Esophagus squamous epithelium (tissue), 4 donors: ENCODE measurements at regions not wholly inside any gene's neighbourhood (a gene's known extent, or its start where the extent isn't known, plus 50 kb on each side); places are given as distances from the start of the nearest gene placed in this dataset.

Source experiments
- POLR2A ChIP-seq, 4 donors: fragments of 450-650 bp; IDR thresholded peaks; one replicate each; pipeline ENCODE4 v1.6.1; 2017; ENCODE audit warnings: antibody characterized with exemption in 4 of 4, mild to moderate bottlenecking in 4 of 4, moderate library complexity in 3 of 4
- TF ChIP-seq, protein P1 (sequence below), 6 experiments: fragments of 450-650 bp in 4 of 6; fragments of 200-600 bp in 2 of 6; sonication (generic) in 2 of 6; IDR thresholded peaks; one replicate each; pipeline ENCODE4 v1.5.1; 2016 to 2019; ENCODE audit warnings: antibody characterized with exemption in 6 of 6, mild to moderate bottlenecking in 4 of 6, moderate library complexity in 4 of 6

DNA sequence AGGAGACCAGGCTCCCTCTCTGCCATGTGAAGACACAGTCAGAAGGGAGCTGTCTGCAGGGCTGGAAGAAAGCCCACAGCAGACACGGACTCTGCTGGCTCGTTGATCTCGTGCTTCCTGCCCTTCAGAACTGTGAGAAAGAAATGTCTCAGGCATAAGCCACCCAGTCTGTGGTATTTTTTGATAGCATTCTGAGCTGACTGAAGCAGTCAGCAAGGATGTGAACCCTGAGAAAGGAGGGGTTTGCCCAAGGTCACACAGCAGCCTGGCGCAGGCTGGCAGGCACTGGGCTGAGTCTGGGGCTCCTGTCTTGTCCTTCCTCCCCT, 255.1 kb upstream of the B3GAT1 start:
- TF ChIP-seq, protein P1, sequence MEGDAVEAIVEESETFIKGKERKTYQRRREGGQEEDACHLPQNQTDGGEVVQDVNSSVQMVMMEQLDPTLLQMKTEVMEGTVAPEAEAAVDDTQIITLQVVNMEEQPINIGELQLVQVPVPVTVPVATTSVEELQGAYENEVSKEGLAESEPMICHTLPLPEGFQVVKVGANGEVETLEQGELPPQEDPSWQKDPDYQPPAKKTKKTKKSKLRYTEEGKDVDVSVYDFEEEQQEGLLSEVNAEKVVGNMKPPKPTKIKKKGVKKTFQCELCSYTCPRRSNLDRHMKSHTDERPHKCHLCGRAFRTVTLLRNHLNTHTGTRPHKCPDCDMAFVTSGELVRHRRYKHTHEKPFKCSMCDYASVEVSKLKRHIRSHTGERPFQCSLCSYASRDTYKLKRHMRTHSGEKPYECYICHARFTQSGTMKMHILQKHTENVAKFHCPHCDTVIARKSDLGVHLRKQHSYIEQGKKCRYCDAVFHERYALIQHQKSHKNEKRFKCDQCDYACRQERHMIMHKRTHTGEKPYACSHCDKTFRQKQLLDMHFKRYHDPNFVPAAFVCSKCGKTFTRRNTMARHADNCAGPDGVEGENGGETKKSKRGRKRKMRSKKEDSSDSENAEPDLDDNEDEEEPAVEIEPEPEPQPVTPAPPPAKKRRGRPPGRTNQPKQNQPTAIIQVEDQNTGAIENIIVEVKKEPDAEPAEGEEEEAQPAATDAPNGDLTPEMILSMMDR (IDR thresholded peaks at IDR 0.05): no peak
- no peak for TF ChIP-seq POLR2A (IDR thresholded peaks at IDR 0.05)
